H7 (cell line): ENCODE measurements at regions not wholly inside any gene's neighbourhood (a gene's known extent, or its start where the extent isn't known, plus 50 kb on each side); places are given as distances from the start of the nearest gene placed in this dataset.

Source experiments
- DNase-seq: peaks from one replicate; pipeline ENCODE4 v3.0.0; 2012
- H3K27me3 ChIP-seq: 2 replicates; pipeline ENCODE4 v1.6.0; 2011; ENCODE audit warnings: mild to moderate bottlenecking, low read length; ENCODE audit not compliant: control insufficient read depth, insufficient read depth
- H3K36me3 ChIP-seq: replicated peaks from 2 replicates; pipeline ENCODE4 v1.5.1; 2011; ENCODE audit warnings: low read length; ENCODE audit not compliant: control insufficient read depth, insufficient read depth
- H3K4me3 ChIP-seq: 2 replicates; pipeline ENCODE4 v1.5.1; 2011; ENCODE audit warnings: low read depth, mild to moderate bottlenecking, control low read depth, low read length, moderate library complexity; ENCODE audit not compliant: insufficient read depth

GRCh38 chr20:11432407-11432806 is 485.3 kb upstream of the BTBD3 start:
- no peak for DNase-seq
- Histone ChIP-seq H3K27me3 (no peaks in the 10 kb centered on the region), H3K4me3 (no peak overlapping the region), H3K36me3 (no peaks in the 10 kb centered on the region)

- DNase-seq, result no peak
- Histone ChIP-seq H3K36me3 (no peaks in the 10 kb centered on the region), H3K27me3 (no peaks in the 10 kb centered on the region), H3K4me3 (no peak overlapping the region)
Measured at GRCh38 chr20:11436113-11436905, 481.4 kb upstream of the BTBD3 start.

GRCh38 chr20:11437090-11437489 is 480.6 kb upstream of the BTBD3 start:
- no peak for DNase-seq
- no peak overlapping the region for H3K4me3 ChIP-seq

DNA sequence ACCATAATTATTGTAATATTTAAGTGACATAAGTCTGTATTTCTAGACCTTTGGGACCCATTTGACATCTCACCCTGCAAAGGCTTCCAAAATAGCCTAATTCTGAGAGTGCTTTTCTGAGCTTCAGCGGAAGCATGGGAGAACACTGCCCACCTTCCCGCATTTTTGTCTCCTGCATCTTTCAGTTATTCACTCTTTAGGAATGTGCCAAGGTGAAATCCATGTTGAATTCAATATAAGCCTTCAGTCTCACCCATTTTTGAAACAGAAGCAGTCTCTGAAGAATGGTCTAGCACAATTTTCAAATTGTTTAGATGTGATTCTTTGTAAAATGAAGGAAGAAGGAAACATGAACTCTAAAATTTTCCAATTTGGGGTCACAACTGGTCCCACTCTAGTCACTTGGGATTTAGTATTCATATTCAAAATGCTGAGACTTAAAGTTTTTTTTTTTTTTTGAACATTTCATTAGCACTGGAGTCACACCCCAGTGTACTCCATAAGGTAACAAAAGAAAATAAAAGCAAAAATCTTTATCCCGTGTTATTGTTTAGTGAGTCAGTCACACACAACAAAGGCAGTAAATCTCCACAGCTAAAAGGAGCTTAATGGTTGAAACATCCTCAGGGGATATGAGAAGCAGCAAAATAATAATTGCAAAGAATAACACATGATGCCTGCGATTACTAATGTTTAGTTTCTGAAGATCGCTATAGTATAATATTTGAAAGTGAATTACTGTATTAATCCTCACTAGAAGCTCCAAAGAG is 479.9 kb upstream of the BTBD3 start:
- no peak for DNase-seq
- Histone ChIP-seq H3K27me3 (no peaks in the 10 kb centered on the region), H3K4me3 (no peak overlapping the region), H3K36me3 (no peaks in the 10 kb centered on the region)

More at GRCh38 chr20:11437090-11437489, 480.6 kb upstream of the BTBD3 start:
- H3K27me3 ChIP-seq, result no peaks in the 10 kb centered on the region
- no peaks in the 10 kb centered on the region for H3K36me3 ChIP-seq

DNA sequence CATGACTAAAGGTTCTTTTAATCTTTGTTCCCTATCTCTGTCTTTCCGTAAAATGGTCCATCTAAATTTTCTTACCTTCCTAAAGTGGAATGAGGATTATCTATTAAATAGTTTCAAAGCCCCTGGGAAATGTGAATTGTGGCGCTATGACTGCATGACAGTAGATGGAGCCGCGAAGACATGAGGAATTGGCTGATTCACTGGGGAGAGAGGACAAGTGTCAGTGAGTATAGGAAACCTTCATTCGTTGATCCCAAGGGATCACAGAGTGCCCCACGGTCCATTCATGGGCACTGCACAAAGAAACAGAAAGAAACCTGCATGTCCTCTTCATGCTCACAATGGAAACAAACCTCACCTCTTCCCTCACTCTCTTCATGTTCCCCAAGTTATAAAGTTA is 479.3 kb upstream of the BTBD3 start:
- Histone ChIP-seq H3K36me3 (no peaks in the 10 kb centered on the region), H3K27me3 (no peaks in the 10 kb centered on the region), H3K4me3 (no peak overlapping the region)
- no peak for DNase-seq

DNA sequence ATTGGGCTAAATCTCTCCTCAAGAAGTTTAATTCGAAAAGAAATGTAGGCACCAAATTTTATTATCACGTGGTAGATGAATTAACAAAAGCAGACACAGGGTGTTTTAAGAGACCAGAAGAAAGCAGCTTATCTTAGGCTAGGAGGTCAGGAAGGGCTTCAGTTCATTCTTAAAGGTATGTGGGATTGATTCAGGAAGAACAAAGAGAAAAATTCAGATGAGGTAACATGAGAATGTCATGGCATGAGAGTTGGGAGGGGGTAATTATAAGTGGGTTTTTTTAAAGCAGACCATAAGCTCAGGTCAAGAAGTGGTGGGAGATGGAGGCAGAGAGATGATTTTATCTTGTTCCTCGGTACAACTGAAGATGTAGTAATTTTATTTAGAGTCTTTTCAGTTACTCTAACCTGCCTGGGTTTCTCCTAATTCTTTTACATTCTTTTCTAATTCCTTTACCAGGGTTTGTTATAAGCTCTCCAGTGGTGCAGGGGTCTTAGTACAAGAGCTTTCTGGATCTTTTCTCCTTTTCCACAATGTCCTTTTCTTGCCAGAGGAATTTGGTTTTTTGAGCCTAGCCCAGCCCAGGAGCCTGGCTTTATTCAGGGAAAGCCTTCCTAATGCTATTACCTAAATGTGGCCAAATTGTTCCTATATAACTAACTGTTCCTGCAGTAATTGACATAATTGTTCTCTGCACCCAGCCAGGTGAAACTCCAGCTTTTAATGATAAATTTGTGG is 474.1 kb upstream of the BTBD3 start:
- peak; percentile 2 for DNase-seq
- no peaks in the 10 kb centered on the region for H3K27me3 ChIP-seq
- no peaks in the 10 kb centered on the region for H3K36me3 ChIP-seq
- H3K4me3 ChIP-seq, result no peak overlapping the region

- DNase-seq, result no peak
- no peak overlapping the region for H3K4me3 ChIP-seq
- no peaks in the 10 kb centered on the region for H3K27me3 ChIP-seq
- H3K36me3 ChIP-seq, result no peaks in the 10 kb centered on the region
Measured at GRCh38 chr20:11445161-11445560, 472.5 kb upstream of the BTBD3 start.

DNA sequence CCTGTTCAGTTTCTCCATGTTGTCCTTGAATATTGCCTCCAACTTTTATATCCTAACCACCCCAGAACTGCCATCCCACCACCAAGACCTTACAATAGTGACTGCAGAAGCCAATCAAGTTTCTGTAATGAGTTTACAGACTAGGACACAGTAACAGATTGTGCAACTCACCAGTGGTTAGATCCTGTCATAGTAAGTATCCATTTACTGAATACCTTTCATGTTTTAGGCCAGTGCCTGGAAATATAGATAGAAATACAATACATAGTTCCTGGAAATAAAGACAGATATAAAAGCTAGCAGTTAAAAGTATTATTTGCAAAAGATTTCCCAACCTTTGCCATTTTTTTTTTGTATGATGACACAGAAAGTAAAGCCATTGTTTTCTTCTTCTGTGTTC is 471.8 kb upstream of the BTBD3 start:
- DNase-seq, result no peak
- Histone ChIP-seq H3K27me3 (no peaks in the 10 kb centered on the region), H3K4me3 (no peak overlapping the region), H3K36me3 (no peaks in the 10 kb centered on the region)

DNA sequence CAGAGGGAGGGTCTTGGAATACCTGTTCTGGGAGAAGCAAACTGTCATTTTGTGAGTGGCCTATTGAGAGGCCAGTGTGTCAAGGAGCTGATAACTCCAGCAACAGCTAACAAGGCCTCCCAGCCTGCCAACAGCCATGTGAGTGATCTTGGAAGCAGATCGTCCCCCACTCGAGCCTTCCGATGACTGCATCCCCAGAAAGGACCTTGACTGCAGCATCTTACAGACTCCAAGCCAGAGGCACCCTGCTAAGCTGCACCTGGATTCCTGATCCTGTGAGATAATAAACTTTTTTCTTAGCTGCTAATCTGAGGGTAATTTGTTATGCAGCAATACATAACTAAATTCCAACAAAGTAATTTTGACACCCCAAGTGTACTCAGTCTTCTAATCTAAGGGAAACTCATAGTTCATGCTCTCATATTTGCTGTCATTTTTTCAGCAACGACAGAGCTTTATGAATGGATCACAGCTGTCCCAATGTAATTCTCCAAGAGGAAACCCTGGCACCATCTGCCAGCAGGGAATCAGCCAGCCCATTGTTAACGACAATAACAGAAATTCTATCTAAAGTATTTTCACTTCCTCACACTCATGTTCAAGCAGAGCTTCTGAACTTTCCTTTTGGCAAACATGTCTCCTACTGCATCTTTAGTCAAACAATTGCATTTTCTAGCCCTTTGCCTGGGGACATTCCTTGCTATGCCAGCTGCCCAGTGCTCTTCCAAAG is 470.2 kb upstream of the BTBD3 start:
- no peak for DNase-seq
- Histone ChIP-seq H3K27me3 (no peaks in the 10 kb centered on the region), H3K4me3 (no peak overlapping the region), H3K36me3 (no peaks in the 10 kb centered on the region)

- no peak overlapping the region for H3K4me3 ChIP-seq
- DNase-seq, result no peak
- H3K27me3 ChIP-seq, result no peaks in the 10 kb centered on the region
Measured at GRCh38 chr20:11448554-11448953, 469.1 kb upstream of the BTBD3 start.

DNA sequence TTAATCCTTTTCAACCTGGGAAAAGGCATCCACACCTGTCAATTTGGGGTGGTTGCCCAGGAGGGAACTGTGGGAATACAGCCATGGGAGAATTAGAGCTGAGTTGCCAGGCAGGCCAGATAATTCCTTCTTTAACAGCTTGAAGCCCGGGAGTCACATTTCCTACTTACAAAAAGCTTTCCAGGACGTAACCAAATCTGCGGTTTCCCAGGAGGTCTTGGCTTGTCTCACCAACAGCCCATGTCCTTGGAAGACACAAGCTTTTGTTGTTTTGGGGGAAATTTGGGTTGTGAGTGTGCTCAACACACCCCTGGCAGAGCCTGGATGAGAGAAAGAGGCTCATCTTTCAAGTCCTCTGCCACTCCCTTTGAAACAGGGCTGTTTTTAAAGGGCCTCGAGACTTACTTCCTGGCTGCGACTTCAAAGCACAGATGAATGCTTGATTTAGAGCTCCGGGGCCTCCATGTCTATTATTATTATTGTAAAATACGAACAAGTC is 465.9 kb upstream of the BTBD3 start:
- DNase-seq, result no peak
- Histone ChIP-seq H3K36me3 (no peaks in the 10 kb centered on the region), H3K4me3 (no peak overlapping the region), H3K27me3 (no peaks in the 10 kb centered on the region)

More at GRCh38 chr20:11448554-11448953, 469.1 kb upstream of the BTBD3 start:
- no peaks in the 10 kb centered on the region for H3K36me3 ChIP-seq

DNA sequence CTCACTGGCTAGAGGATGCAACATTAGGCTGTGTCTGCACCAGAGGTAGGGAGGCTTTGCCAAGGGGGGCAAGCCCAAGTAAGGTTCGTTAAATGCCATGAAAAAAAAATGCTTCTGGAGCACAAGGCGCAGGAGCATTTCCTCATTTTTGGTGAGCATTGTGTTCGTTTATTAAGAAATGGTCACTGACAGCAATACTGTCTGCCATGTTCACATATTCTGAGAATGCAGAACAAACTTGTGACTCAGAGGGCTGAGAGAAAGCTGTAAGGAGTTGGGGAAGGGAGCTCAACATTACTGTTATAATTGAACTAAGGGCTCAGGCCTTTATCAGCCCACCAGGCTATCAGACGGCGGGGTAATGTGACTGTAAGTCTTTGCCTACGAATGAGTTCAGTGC is 465.4 kb upstream of the BTBD3 start:
- Histone ChIP-seq H3K36me3 (no peaks in the 10 kb centered on the region), H3K27me3 (no peaks in the 10 kb centered on the region), H3K4me3 (no peak overlapping the region)
- no peak for DNase-seq

GRCh38 chr20:11453430-11453829 is 464.3 kb upstream of the BTBD3 start:
- DNase-seq, result no peak
- Histone ChIP-seq H3K4me3 (no peak overlapping the region), H3K27me3 (no peaks in the 10 kb centered on the region), H3K36me3 (no peaks in the 10 kb centered on the region)
